ENCODE measurements at regions not wholly inside any gene's neighbourhood (a gene's known extent, or its start where the extent isn't known, plus 50 kb on each side); places are given as distances from the start of the nearest gene placed in this dataset.

GRCh38 chr12:25852792-25853191 lies 105.7 kb upstream of the RASSF8 start:
- no peak for TF ChIP-seq CTCF (conservative IDR thresholded peaks at IDR 0.05; ENCODE audit: low read depth, low read length)
- no peak for TF ChIP-seq EZH2 (IDR thresholded peaks at IDR 0.05; ENCODE audit: low read length, unreplicated experiment)
